BJ (cell line): ENCODE measurements at regions not wholly inside any gene's neighbourhood (a gene's known extent, or its start where the extent isn't known, plus 50 kb on each side); places are given as distances from the start of the nearest gene placed in this dataset.

ENCODE experiments used
- CTCF ChIA-PET: fragments of 350-600 bp; formaldehyde crosslinking; extraction: SDS; loops from one replicate; lab custom pipeline; 2021; ENCODE audit warnings: antibody characterized with exemption, inconsistent platforms; lab: Yijun Ruan, JAX
- POLR2A ChIA-PET: fragments of 300-600 bp; sonication (Branson Sonifier 250); formaldehyde crosslinking; extraction: SDS; loops from one replicate; lab custom pipeline; 2021; ENCODE audit warnings: antibody characterized with exemption; lab: Charles Lee
- DNase-seq: peaks from one replicate; pipeline ENCODE4 v3.0.0-alpha.2; 2011; ENCODE audit warnings: low read depth
- H3K27me3 ChIP-seq: 2 replicates; pipeline ENCODE4 v1.6.0; 2011; ENCODE audit warnings: low read length; ENCODE audit not compliant: control insufficient read depth, insufficient read depth
- H3K36me3 ChIP-seq: 2 replicates; pipeline ENCODE4 v1.5.1; 2011; ENCODE audit warnings: low read length; ENCODE audit not compliant: control insufficient read depth, insufficient read depth
- H3K4me3 ChIP-seq: 2 replicates; pipeline ENCODE4 v1.5.1; 2011; ENCODE audit warnings: low read depth, mild to moderate bottlenecking, control low read depth, low read length
- TF ChIP-seq, protein P1 (sequence below): IDR thresholded peaks from 2 replicates; pipeline ENCODE4 v1.5.1; 2011; ENCODE audit warnings: low read depth, mild to moderate bottlenecking, control low read depth, inconsistent platforms, low read length, moderate library complexity; ENCODE audit not compliant: insufficient read depth

DNA sequence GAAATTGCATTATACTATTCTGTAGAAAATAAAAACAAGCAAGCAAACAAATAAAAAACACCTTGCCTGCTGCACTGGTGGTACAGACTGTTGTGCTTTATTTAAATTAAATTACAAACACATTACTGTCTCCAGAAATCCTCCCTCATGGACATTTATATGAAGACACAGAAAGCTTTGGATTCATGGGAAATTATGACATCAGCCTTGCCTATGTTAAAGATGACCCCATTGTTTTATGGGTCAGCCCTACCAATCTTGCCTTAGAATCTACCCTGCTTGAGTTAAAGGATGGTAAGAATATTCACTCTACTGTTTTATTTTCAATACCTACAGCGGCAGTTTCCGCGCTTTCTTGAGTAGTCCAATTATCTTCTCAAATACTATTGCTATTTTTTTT, 1379.9 kb downstream of the TECRL start:
- H3K27me3 ChIP-seq = no peaks in the 10 kb centered on the region
- DNase-seq = no peak
- no peaks in the 10 kb centered on the region for H3K36me3 ChIP-seq
- POLR2A ChIA-PET = no interaction called here
- CTCF ChIA-PET = no interaction called here
- no peak overlapping the region for H3K4me3 ChIP-seq
- TF ChIP-seq, protein P1, sequence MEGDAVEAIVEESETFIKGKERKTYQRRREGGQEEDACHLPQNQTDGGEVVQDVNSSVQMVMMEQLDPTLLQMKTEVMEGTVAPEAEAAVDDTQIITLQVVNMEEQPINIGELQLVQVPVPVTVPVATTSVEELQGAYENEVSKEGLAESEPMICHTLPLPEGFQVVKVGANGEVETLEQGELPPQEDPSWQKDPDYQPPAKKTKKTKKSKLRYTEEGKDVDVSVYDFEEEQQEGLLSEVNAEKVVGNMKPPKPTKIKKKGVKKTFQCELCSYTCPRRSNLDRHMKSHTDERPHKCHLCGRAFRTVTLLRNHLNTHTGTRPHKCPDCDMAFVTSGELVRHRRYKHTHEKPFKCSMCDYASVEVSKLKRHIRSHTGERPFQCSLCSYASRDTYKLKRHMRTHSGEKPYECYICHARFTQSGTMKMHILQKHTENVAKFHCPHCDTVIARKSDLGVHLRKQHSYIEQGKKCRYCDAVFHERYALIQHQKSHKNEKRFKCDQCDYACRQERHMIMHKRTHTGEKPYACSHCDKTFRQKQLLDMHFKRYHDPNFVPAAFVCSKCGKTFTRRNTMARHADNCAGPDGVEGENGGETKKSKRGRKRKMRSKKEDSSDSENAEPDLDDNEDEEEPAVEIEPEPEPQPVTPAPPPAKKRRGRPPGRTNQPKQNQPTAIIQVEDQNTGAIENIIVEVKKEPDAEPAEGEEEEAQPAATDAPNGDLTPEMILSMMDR = no peak

DNA sequence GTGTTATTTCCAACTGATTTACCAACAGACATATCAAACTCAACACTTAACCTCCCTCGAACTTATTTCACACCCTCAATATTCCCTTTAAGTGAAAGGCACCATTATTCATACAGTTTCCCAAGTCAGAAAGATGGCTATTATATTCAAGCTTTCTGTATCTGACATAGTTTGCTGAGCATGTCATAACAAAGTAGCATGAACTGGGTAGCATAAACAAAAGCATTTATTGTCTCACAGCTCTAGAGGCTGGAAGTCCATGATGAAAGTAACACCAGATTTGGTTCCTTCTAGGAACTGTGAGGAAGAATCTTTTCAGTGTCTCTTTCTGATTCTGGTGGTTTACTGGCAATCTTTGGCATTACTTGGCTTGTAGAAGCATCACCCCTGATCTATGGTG, 1388.6 kb downstream of the TECRL start:
- no peak overlapping the region for H3K4me3 ChIP-seq
- no peaks in the 10 kb centered on the region for H3K36me3 ChIP-seq
- ChIA-PET CTCF (no interaction called here), POLR2A (no interaction called here)
- no peak for DNase-seq
- TF ChIP-seq, protein P1 = no peak
- H3K27me3 ChIP-seq = no peaks in the 10 kb centered on the region

- ChIA-PET CTCF (no interaction called here), POLR2A (no interaction called here)
- DNase-seq = no peak
- TF ChIP-seq, protein P1 = no peak
- Histone ChIP-seq H3K36me3 (no peaks in the 10 kb centered on the region), H3K4me3 (no peak overlapping the region), H3K27me3 (no peaks in the 10 kb centered on the region)
Observed at GRCh38 chr4:63017300-63017699, 1392.0 kb downstream of the TECRL start.

GRCh38 chr4:62970846-62971245, 1438.4 kb downstream of the TECRL start:
- ChIA-PET CTCF (no interaction called here), POLR2A (no interaction called here)
- no peaks in the 10 kb centered on the region for H3K27me3 ChIP-seq
- TF ChIP-seq, protein P1 = no peak
- H3K36me3 ChIP-seq = no peaks in the 10 kb centered on the region
- no peak for DNase-seq
- H3K4me3 ChIP-seq = no peak overlapping the region

DNA sequence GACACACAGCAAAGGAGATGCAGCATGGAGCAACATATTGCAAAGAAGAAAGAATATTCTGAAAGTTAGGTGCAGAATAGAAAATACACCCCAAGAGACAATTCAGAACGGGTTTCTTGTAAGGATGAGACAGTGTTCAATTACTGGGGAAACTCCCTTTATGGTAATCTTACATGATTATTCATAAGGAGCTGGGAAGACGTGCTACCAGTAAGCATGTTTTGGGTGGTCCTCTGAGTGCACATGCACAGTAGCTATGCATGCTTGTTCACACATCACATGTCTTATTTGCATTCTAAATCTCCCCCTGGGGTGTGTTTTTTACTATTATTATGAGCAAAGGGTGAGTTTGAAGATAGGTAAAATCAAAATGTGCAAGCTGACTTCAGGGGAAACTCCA, 1448.8 kb downstream of the TECRL start:
- H3K27me3 ChIP-seq = no peaks in the 10 kb centered on the region
- no peak overlapping the region for H3K4me3 ChIP-seq
- no peaks in the 10 kb centered on the region for H3K36me3 ChIP-seq
- DNase-seq = no peak
- ChIA-PET CTCF (no interaction called here), POLR2A (no interaction called here)
- TF ChIP-seq, protein P1 = no peak
